ENCODE measurements at regions not wholly inside any gene's neighbourhood (a gene's known extent, or its start where the extent isn't known, plus 50 kb on each side); places are given as distances from the start of the nearest gene placed in this dataset.

- FAIRE-seq (no peak), ATAC-seq (no peak), DNase-seq (ENCODE audit: low read depth in 1 of 2, low spot score in 1 of 2) (no peak)
- POLR2A ChIA-PET = no interaction called here
- Histone ChIP-seq H3K27ac (no peak overlapping the region), H3K4me2 (no peak overlapping the region), H3K4me3 (no peak overlapping the region), H3K9me3 (no peaks in the 10 kb centered on the region), H3K4me1 (no peaks in the 10 kb centered on the region)
- CTCF ChIA-PET = no interaction called here
- TF ChIP-seq RARB (CRISPR knock-in tag; IDR thresholded peaks at IDR 0.05) (no peak), NR3C1 (IDR thresholded peaks at IDR 0.05) (no peak), ZSCAN20 (CRISPR knock-in tag; IDR thresholded peaks at IDR 0.05) (no peak), ZFP36 (IDR thresholded peaks at IDR 0.05; ENCODE audit: borderline replicate concordance, partially characterized antibody) (no peak), HOXB13 (CRISPR knock-in tag; IDR thresholded peaks at IDR 0.05; ENCODE audit: low read depth) (no peak), EP300 (IDR thresholded peaks at IDR 0.05) (no peak), CEBPB (IDR thresholded peaks at IDR 0.05) (no peak), JUNB (IDR thresholded peaks at IDR 0.05) (no peak), CBX8 (IDR thresholded peaks at IDR 0.05) (no peak), CBX2 (IDR thresholded peaks at IDR 0.05; ENCODE audit: borderline replicate concordance, low read depth) (no peak), HEYL (CRISPR knock-in tag; IDR thresholded peaks at IDR 0.05) (no peak), ESRRA (IDR thresholded peaks at IDR 0.05; ENCODE audit: borderline replicate concordance, low read length) (no peak), MAX (IDR thresholded peaks at IDR 0.05) (no peak), HOXA7 (CRISPR knock-in tag; IDR thresholded peaks at IDR 0.05) (no peak), MAFK (IDR thresholded peaks at IDR 0.05; ENCODE audit: partially characterized antibody) (no peak), CHD4 (IDR thresholded peaks at IDR 0.05; ENCODE audit: borderline replicate concordance) (no peak)
- TF ChIP-seq, protein P1, sequence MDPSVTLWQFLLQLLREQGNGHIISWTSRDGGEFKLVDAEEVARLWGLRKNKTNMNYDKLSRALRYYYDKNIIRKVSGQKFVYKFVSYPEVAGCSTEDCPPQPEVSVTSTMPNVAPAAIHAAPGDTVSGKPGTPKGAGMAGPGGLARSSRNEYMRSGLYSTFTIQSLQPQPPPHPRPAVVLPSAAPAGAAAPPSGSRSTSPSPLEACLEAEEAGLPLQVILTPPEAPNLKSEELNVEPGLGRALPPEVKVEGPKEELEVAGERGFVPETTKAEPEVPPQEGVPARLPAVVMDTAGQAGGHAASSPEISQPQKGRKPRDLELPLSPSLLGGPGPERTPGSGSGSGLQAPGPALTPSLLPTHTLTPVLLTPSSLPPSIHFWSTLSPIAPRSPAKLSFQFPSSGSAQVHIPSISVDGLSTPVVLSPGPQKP (IDR thresholded peaks at IDR 0.05; ENCODE audit: low read depth, low read length) = no peak
- TF ChIP-seq, protein P2, sequence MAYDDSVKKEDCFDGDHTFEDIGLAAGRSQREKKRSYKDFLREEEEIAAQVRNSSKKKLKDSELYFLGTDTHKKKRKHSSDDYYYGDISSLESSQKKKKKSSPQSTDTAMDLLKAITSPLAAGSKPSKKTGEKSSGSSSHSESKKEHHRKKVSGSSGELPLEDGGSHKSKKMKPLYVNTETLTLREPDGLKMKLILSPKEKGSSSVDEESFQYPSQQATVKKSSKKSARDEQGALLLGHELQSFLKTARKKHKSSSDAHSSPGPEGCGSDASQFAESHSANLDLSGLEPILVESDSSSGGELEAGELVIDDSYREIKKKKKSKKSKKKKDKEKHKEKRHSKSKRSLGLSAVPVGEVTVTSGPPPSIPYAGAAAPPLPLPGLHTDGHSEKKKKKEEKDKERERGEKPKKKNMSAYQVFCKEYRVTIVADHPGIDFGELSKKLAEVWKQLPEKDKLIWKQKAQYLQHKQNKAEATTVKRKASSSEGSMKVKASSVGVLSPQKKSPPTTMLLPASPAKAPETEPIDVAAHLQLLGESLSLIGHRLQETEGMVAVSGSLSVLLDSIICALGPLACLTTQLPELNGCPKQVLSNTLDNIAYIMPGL (CRISPR knock-in tag; IDR thresholded peaks at IDR 0.05; ENCODE audit: borderline replicate concordance) = no peak
- TF ChIP-seq, protein P3, sequence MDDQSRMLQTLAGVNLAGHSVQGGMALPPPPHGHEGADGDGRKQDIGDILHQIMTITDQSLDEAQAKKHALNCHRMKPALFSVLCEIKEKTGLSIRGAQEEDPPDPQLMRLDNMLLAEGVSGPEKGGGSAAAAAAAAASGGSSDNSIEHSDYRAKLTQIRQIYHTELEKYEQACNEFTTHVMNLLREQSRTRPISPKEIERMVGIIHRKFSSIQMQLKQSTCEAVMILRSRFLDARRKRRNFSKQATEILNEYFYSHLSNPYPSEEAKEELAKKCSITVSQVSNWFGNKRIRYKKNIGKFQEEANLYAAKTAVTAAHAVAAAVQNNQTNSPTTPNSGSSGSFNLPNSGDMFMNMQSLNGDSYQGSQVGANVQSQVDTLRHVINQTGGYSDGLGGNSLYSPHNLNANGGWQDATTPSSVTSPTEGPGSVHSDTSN (IDR thresholded peaks at IDR 0.05) = no peak
These were observed 459.5 kb upstream of the CDH20 start for GRCh38 chr18:60873708-60874107.

GRCh38 chr18:60875957-60876507 is 457.2 kb upstream of the CDH20 start:
- no peak overlapping the region for H3K4me3 ChIP-seq
- H3K27ac ChIP-seq = no peak overlapping the region
- WGBS (ENCODE audit: missing lambda C conversion rate) = 39% methylated on average over 6 of the region's 6 CpGs
- POLR2A ChIA-PET = no interaction called here
- DNase-seq (ENCODE audit: low read depth in 1 of 2, low spot score in 1 of 2) (no peak), ATAC-seq (no peak), FAIRE-seq (no peak)
- no peaks in the 10 kb centered on the region for H3K4me1 ChIP-seq
- H3K4me2 ChIP-seq = no peak overlapping the region
- H3K9me3 ChIP-seq = no peaks in the 10 kb centered on the region
- TF ChIP-seq, protein P3 (IDR thresholded peaks at IDR 0.05) = no peak
- no peak for TF ChIP-seq BCL3 (IDR thresholded peaks at IDR 0.05)
- no peak for TF ChIP-seq ESRRA (IDR thresholded peaks at IDR 0.05; ENCODE audit: borderline replicate concordance, low read length)
- TF ChIP-seq, protein P1 (IDR thresholded peaks at IDR 0.05; ENCODE audit: low read depth, low read length) = no peak
- no peak for TF ChIP-seq BHLHE40 (IDR thresholded peaks at IDR 0.05; ENCODE audit: low read depth, low read length)
- TF ChIP-seq SMC3 (IDR thresholded peaks at IDR 0.05) = no peak
- TF ChIP-seq ZFP36 (IDR thresholded peaks at IDR 0.05; ENCODE audit: borderline replicate concordance, partially characterized antibody) = no peak
- no peak for TF ChIP-seq ATOH8 (CRISPR knock-in tag; IDR thresholded peaks at IDR 0.05; ENCODE audit: low read depth)
- CTCF ChIA-PET = no interaction called here
